Esophagus squamous epithelium (tissue), 4 donors: ENCODE measurements at regions not wholly inside any gene's neighbourhood (a gene's known extent, or its start where the extent isn't known, plus 50 kb on each side); places are given as distances from the start of the nearest gene placed in this dataset.

Source experiments
- CTCF ChIP-seq, 6 experiments: fragments of 450-650 bp in 4 of 6; fragments of 200-600 bp in 2 of 6; sonication (generic) in 2 of 6; IDR thresholded peaks; one replicate each; pipeline ENCODE4 v1.5.1; 2016 to 2019; ENCODE audit warnings: antibody characterized with exemption in 6 of 6, mild to moderate bottlenecking in 4 of 6, moderate library complexity in 4 of 6
- POLR2A ChIP-seq, 4 donors: fragments of 450-650 bp; IDR thresholded peaks; one replicate each; pipeline ENCODE4 v1.6.1; 2017; ENCODE audit warnings: antibody characterized with exemption in 4 of 4, mild to moderate bottlenecking in 4 of 4, moderate library complexity in 3 of 4

GRCh38 chrX:80290834-80291233 lies 129.4 kb upstream of the TENT5D start:
- TF ChIP-seq CTCF (IDR thresholded peaks at IDR 0.05) (no peak), POLR2A (IDR thresholded peaks at IDR 0.05) (no peak)
